HCT116 (cell line): ENCODE measurements at regions not wholly inside any gene's neighbourhood (a gene's known extent, or its start where the extent isn't known, plus 50 kb on each side); places are given as distances from the start of the nearest gene placed in this dataset.

Experiments used
- CEBPB ChIP-seq: IDR thresholded peaks from 2 replicates; pipeline ENCODE4 v1.6.1; 2012; ENCODE audit warnings: low read depth
- EZH2 ChIP-seq: fragments of 200-600 bp; sonication (generic); IDR thresholded peaks from 2 replicates; pipeline ENCODE4 v1.6.1; 2017; ENCODE audit warnings: antibody characterized with exemption, mixed run types
- POLR2A ChIP-seq: IDR thresholded peaks from 2 replicates; pipeline ENCODE4 v1.7.0; 2011; ENCODE audit warnings: borderline replicate concordance; ENCODE audit not compliant: insufficient read depth, insufficient read length; ENCODE audit errors: extremely low read depth
- POLR2AphosphoS5 ChIP-seq: IDR thresholded peaks from 2 replicates; pipeline ENCODE4 v1.6.1; 2011; ENCODE audit warnings: mild to moderate bottlenecking, low read depth, low read length, moderate library complexity
- RAD21 ChIP-seq: IDR thresholded peaks from 2 replicates; pipeline ENCODE4 v1.6.1; 2012; ENCODE audit warnings: low read depth, mild to moderate bottlenecking
- SIN3A ChIP-seq: IDR thresholded peaks from 2 replicates; pipeline ENCODE4 v1.6.1; 2012; ENCODE audit warnings: low read depth
- YY1 ChIP-seq: IDR thresholded peaks from 2 replicates; pipeline ENCODE4 v1.6.1; 2011; ENCODE audit warnings: low read length, low read depth, moderate library complexity, mild to moderate bottlenecking; ENCODE audit not compliant: insufficient replicate concordance; ENCODE audit errors: extremely low read depth
- TF ChIP-seq, protein P1 (sequence below), 3 experiments: fragments of 200-600 bp in 1 of 3; sonication (generic) in 1 of 3; IDR thresholded peaks in 2 of 3; conservative IDR thresholded peaks in 1 of 3; 2 replicates each; pipeline ENCODE4 v1.5.1; 2012 to 2017; ENCODE audit warnings: low read depth in 2 of 3, low read length in 2 of 3, antibody characterized with exemption in 1 of 3, borderline replicate concordance in 1 of 3, control low read depth in 1 of 3, mild to moderate bottlenecking in 1 of 3, mixed read lengths in 1 of 3, mixed run types in 1 of 3, moderate library complexity in 1 of 3; ENCODE audit not compliant: insufficient read depth in 1 of 3

DNA sequence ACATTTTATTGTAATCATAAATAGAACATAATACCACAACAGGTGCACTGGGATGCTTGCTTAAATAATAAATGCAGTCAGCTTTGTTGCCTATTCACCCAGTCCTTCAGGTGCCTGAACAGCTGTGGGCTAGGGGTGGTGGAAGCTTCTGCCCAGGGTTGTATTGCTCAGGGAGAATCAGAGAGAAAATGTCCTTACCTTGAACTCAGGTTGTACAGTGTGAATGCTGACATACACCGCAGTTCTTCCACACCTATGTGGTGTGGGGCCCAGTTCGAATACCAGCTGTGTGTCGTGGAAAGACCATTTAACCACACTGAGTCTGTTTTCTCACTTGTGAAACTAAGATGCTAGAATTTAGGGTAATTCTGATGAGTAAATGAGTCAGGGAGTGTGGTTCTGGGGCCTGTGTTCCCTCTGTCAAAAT, 115.7 kb upstream of the ATP1A1 start:
- TF ChIP-seq, protein P1, sequence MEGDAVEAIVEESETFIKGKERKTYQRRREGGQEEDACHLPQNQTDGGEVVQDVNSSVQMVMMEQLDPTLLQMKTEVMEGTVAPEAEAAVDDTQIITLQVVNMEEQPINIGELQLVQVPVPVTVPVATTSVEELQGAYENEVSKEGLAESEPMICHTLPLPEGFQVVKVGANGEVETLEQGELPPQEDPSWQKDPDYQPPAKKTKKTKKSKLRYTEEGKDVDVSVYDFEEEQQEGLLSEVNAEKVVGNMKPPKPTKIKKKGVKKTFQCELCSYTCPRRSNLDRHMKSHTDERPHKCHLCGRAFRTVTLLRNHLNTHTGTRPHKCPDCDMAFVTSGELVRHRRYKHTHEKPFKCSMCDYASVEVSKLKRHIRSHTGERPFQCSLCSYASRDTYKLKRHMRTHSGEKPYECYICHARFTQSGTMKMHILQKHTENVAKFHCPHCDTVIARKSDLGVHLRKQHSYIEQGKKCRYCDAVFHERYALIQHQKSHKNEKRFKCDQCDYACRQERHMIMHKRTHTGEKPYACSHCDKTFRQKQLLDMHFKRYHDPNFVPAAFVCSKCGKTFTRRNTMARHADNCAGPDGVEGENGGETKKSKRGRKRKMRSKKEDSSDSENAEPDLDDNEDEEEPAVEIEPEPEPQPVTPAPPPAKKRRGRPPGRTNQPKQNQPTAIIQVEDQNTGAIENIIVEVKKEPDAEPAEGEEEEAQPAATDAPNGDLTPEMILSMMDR (IDR thresholded peaks at IDR 0.05 in 2 of 3, conservative IDR thresholded peaks at IDR 0.05 in 1 of 3; ENCODE audit: borderline replicate concordance in 1 of 3, insufficient read depth in 1 of 3, low read depth in 2 of 3, low read length in 2 of 3) = no peak
- no peak for TF ChIP-seq SIN3A
- no peak for TF ChIP-seq RAD21
- no peak for TF ChIP-seq POLR2A
- TF ChIP-seq CEBPB = no peak
- TF ChIP-seq EZH2 = no peak
- TF ChIP-seq POLR2AphosphoS5 = no peak
- no peak for TF ChIP-seq YY1
